Tibial nerve (tissue), 4 donors: ENCODE measurements at regions not wholly inside any gene's neighbourhood (a gene's known extent, or its start where the extent isn't known, plus 50 kb on each side); places are given as distances from the start of the nearest gene placed in this dataset.

Source experiments
- DNase-seq, 2 donors: peaks; one replicate each; pipeline ENCODE4 v3.0.0-alpha.2; 2019; ENCODE audit warnings: low spot score in 2 of 2
- H3K27ac ChIP-seq, 4 donors: fragments of 200-600 bp; sonication (generic) in 3 of 4; one replicate each; pipeline ENCODE4 v1.5.1; 2017 to 2019; ENCODE audit warnings: mild to moderate bottlenecking in 1 of 4
- H3K27me3 ChIP-seq, 2 donors: fragments of 200-600 bp; sonication (generic) in 1 of 2; one replicate each; pipeline versions ENCODE4 v1.5.1 to v1.6.0; 2017 to 2019
- H3K36me3 ChIP-seq, 3 donors: fragments of 200-600 bp; sonication (generic); one replicate each; pipeline ENCODE4 v1.5.1; 2018 to 2019
- H3K4me1 ChIP-seq, 4 donors: fragments of 200-600 bp; sonication (generic) in 3 of 4; one replicate each; pipeline ENCODE4 v1.5.1; 2017 to 2019
- H3K4me3 ChIP-seq, 4 donors: fragments of 200-600 bp; sonication (generic) in 3 of 4; one replicate each; pipeline ENCODE4 v1.5.1; 2017 to 2019; ENCODE audit warnings: mild to moderate bottlenecking in 1 of 4, moderate library complexity in 1 of 4
- H3K9me3 ChIP-seq, 4 donors: fragments of 200-600 bp; sonication (generic) in 3 of 4; one replicate each; pipeline ENCODE4 v1.5.1; 2017 to 2019
- CTCF ChIP-seq, 5 experiments: fragments of 200-600 bp in 3 of 5; fragments of 450-650 bp in 2 of 5; sonication (generic) in 3 of 5; IDR thresholded peaks; one replicate each; pipeline ENCODE4 v1.5.1; 2016 to 2019; ENCODE audit warnings: antibody characterized with exemption in 5 of 5, mild to moderate bottlenecking in 3 of 5, moderate library complexity in 2 of 5
- EP300 ChIP-seq, 2 donors: sonication (generic); formaldehyde crosslinking; IDR thresholded peaks; one replicate each; pipeline ENCODE4 v1.6.1; 2017; ENCODE audit warnings: antibody characterized with exemption in 2 of 2, mild to moderate bottlenecking in 1 of 2
- POLR2A ChIP-seq, 2 donors: fragments of 450-650 bp; IDR thresholded peaks; one replicate each; pipeline ENCODE4 v1.6.1; 2017; ENCODE audit warnings: antibody characterized with exemption in 2 of 2, mild to moderate bottlenecking in 2 of 2, moderate library complexity in 2 of 2
- WGBS, 2 donors: methylation state at CpG; one replicate each; pipeline ENCODE4 v1.1.5; 2018; 5-methylcytosine and 5-hydroxymethylcytosine counted together

- TF ChIP-seq CTCF (IDR thresholded peaks at IDR 0.05): no peak
- no peak for TF ChIP-seq POLR2A (IDR thresholded peaks at IDR 0.05)
- TF ChIP-seq EP300 (IDR thresholded peaks at IDR 0.05): no peak
- H3K4me1 ChIP-seq: no peaks in the 10 kb centered on the region
- no peak for DNase-seq
These were observed 246.4 kb downstream of the ZNF674 start for GRCh38 chrX:46298821-46299220.

GRCh38 chrX:46295963-46296362 is 249.3 kb downstream of the ZNF674 start:
- no peaks in the 10 kb centered on the region for H3K4me1 ChIP-seq
- H3K4me3 ChIP-seq: no peak overlapping the region
- no peaks in the 10 kb centered on the region for H3K9me3 ChIP-seq
- no peak for DNase-seq
- peaks cover 0 to 3% of the 10 kb centered on the region in 2 donors for H3K27me3 ChIP-seq
- H3K36me3 ChIP-seq: no peaks in the 10 kb centered on the region
- H3K27ac ChIP-seq: no peak overlapping the region
- TF ChIP-seq CTCF (IDR thresholded peaks at IDR 0.05) (no peak), EP300 (IDR thresholded peaks at IDR 0.05) (no peak), POLR2A (IDR thresholded peaks at IDR 0.05) (no peak)

More at GRCh38 chrX:46298821-46299220, 246.4 kb downstream of the ZNF674 start:
- Histone ChIP-seq H3K4me3 (no peak overlapping the region), H3K27me3 (peaks cover 0 to 5% of the 10 kb centered on the region in 2 donors), H3K9me3 (no peaks in the 10 kb centered on the region), H3K27ac (no peak overlapping the region), H3K36me3 (no peaks in the 10 kb centered on the region)
- 61 to 68% methylated on average over 2 of the region's 2 CpGs for WGBS, 2 donors

- DNase-seq: no peak
These were observed 251.0 kb downstream of the ZNF674 start for GRCh38 chrX:46294234-46294633.

GRCh38 chrX:46279925-46280313 is 265.3 kb downstream of the ZNF674 start:
- Histone ChIP-seq H3K9me3 (no peaks in the 10 kb centered on the region), H3K27ac (no peak overlapping the region), H3K36me3 (no peaks in the 10 kb centered on the region), H3K27me3 (no peaks in the 10 kb centered on the region), H3K4me1 (no peaks in the 10 kb centered on the region), H3K4me3 (no peak overlapping the region)
- no peak for TF ChIP-seq POLR2A (IDR thresholded peaks at IDR 0.05)
- no peak for TF ChIP-seq EP300 (IDR thresholded peaks at IDR 0.05)
- TF ChIP-seq CTCF (IDR thresholded peaks at IDR 0.05): no peak
- WGBS, 2 donors: 60 to 62% methylated on average over 3 of the region's 3 CpGs
- no peak for DNase-seq

More at GRCh38 chrX:46294234-46294633, 251.0 kb downstream of the ZNF674 start:
- TF ChIP-seq POLR2A (IDR thresholded peaks at IDR 0.05) (no peak), EP300 (IDR thresholded peaks at IDR 0.05) (no peak), CTCF (IDR thresholded peaks at IDR 0.05) (no peak)
- no peaks in the 10 kb centered on the region for H3K36me3 ChIP-seq
- H3K27ac ChIP-seq: no peak overlapping the region
- H3K27me3 ChIP-seq: no peaks in the 10 kb centered on the region
- no peak overlapping the region for H3K4me3 ChIP-seq
- H3K4me1 ChIP-seq: no peaks in the 10 kb centered on the region
- H3K9me3 ChIP-seq: no peaks in the 10 kb centered on the region

- no peak overlapping the region for H3K4me3 ChIP-seq
- H3K9me3 ChIP-seq: no peaks in the 10 kb centered on the region
- H3K36me3 ChIP-seq: no peaks in the 10 kb centered on the region
- H3K27me3 ChIP-seq: no peaks in the 10 kb centered on the region
- 39 to 46% methylated on average over 4 of the region's 4 CpGs for WGBS, 2 donors
- H3K27ac ChIP-seq: no peak overlapping the region
- no peak for DNase-seq
- H3K4me1 ChIP-seq: no peaks in the 10 kb centered on the region
- TF ChIP-seq POLR2A (IDR thresholded peaks at IDR 0.05): no peak
- TF ChIP-seq CTCF (IDR thresholded peaks at IDR 0.05): no peak
- TF ChIP-seq EP300 (IDR thresholded peaks at IDR 0.05): no peak
These were observed 265.9 kb downstream of the ZNF674 start for GRCh38 chrX:46279214-46279924.
